OCI-LY7 (cell line): ENCODE measurements at regions not wholly inside any gene's neighbourhood (a gene's known extent, or its start where the extent isn't known, plus 50 kb on each side); places are given as distances from the start of the nearest gene placed in this dataset.

Source experiments
- BruUV-seq: library from RNA; stranded (reverse); fragments of 400-500 nt; replicated peaks from 2 replicates; lab custom pipeline; 2021; lab: Mats Ljungman, UMichigan
- CTCF ChIA-PET: fragments of 300-600 bp; sonication (Branson Sonifier 250); formaldehyde crosslinking; loops from one replicate; lab custom pipeline; 2022; ENCODE audit warnings: antibody characterized with exemption; ENCODE audit not compliant: unreplicated experiment; lab: Charles Lee
- POLR2A ChIA-PET: fragments of 300-600 bp; sonication (Branson Sonifier 250); formaldehyde crosslinking; loops from one replicate; lab custom pipeline; 2022; ENCODE audit warnings: antibody characterized with exemption; lab: Charles Lee
- DNase-seq: peaks from one replicate; pipeline ENCODE4 v3.0.0-alpha.2; 2015; ENCODE audit warnings: low spot score
- H2AFZ ChIP-seq: fragments of 200-600 bp; sonication (generic), shearing (Covaris generic); 2 replicates; pipeline ENCODE4 v1.6.1; 2014; ENCODE audit warnings: mild to moderate bottlenecking, antibody characterized with exemption, low read length, moderate library complexity
- H3K27ac ChIP-seq: fragments of 200-600 bp; sonication (generic); 2 replicates; pipeline ENCODE4 v1.5.1; 2014; ENCODE audit warnings: mixed run types, low read depth, mild to moderate bottlenecking, moderate library complexity, low read length, inconsistent platforms; ENCODE audit not compliant: poor library complexity, severe bottlenecking
- H3K36me3 ChIP-seq: fragments of 200-600 bp; sonication (generic); 2 replicates; pipeline ENCODE4 v1.6.1; 2014; ENCODE audit warnings: mild to moderate bottlenecking, antibody characterized with exemption, low read length, moderate library complexity, mixed read lengths; ENCODE audit not compliant: insufficient read depth
- H3K4me1 ChIP-seq: fragments of 200-600 bp; sonication (generic); 2 replicates; pipeline ENCODE4 v1.5.1; 2014; ENCODE audit warnings: mild to moderate bottlenecking, low read length; ENCODE audit not compliant: insufficient read depth, poor library complexity, severe bottlenecking
- H3K4me2 ChIP-seq: fragments of 200-600 bp; sonication (generic); 2 replicates; pipeline ENCODE4 v1.6.1; 2014; ENCODE audit warnings: mild to moderate bottlenecking, low read length
- H3K4me3 ChIP-seq: fragments of 200-600 bp; sonication (generic); 2 replicates; pipeline ENCODE4 v1.5.1; 2014; ENCODE audit warnings: mild to moderate bottlenecking, low read depth, low read length; ENCODE audit not compliant: poor library complexity, severe bottlenecking
- H3K79me2 ChIP-seq: fragments of 200-600 bp; sonication (generic); 2 replicates; pipeline ENCODE4 v1.6.1; 2016; ENCODE audit warnings: low read depth, mild to moderate bottlenecking, low read length, moderate library complexity, mixed read lengths; ENCODE audit not compliant: insufficient read depth
- H3K9me2 ChIP-seq: fragments of 200-600 bp; sonication (generic); 2 replicates; pipeline ENCODE4 v1.6.1; 2016; ENCODE audit warnings: mild to moderate bottlenecking, low read length, mixed read lengths; ENCODE audit not compliant: insufficient read depth
- H3K9me3 ChIP-seq: fragments of 200-600 bp; sonication (generic); 2 replicates; pipeline ENCODE4 v1.6.1; 2014; ENCODE audit warnings: mild to moderate bottlenecking, mixed run types, low read length, mixed read lengths
- H4K20me1 ChIP-seq: fragments of 200-600 bp; sonication (generic); 2 replicates; pipeline ENCODE4 v1.6.1; 2014; ENCODE audit warnings: mild to moderate bottlenecking, antibody characterized with exemption, low read length, moderate library complexity, mixed read lengths; ENCODE audit not compliant: insufficient read depth
- CTCF ChIP-seq: fragments of 200-600 bp; sonication (generic); conservative IDR thresholded peaks from 2 replicates; pipeline ENCODE4 v1.5.1; 2014; ENCODE audit warnings: mild to moderate bottlenecking, antibody characterized with exemption, low read length, moderate library complexity, mixed read lengths
- EZH2phosphoT487 ChIP-seq: fragments of 200-600 bp; sonication (generic); IDR thresholded peaks from 2 replicates; pipeline ENCODE4 v1.6.1; 2018; ENCODE audit warnings: low read depth, borderline replicate concordance, mild to moderate bottlenecking, mixed run types, antibody characterized with exemption, low read length, moderate library complexity, mixed read lengths
- intact Hi-C: fragments of 100-400 bp; cut with micrococcal nuclease; formaldehyde crosslinking; loops from one replicate; pipeline ENCODE4 v1.10.0; 2022; ENCODE audit not compliant: unreplicated experiment

- intact Hi-C loops, result no loop called here
- Histone ChIP-seq H3K27ac (no peak overlapping the region), H3K36me3 (no peaks in the 10 kb centered on the region), H3K4me2 (no peak overlapping the region), H3K4me3 (no peak overlapping the region), H4K20me1 (no peaks in the 10 kb centered on the region), H2AFZ (no peak overlapping the region), H3K9me2 (no peaks in the 10 kb centered on the region), H3K4me1 (no peaks in the 10 kb centered on the region), H3K79me2 (no peaks in the 10 kb centered on the region), H3K9me3 (no peaks in the 10 kb centered on the region)
- TF ChIP-seq CTCF, result no peak
- no TSS peak for BruUV-seq
- ChIA-PET CTCF (no interaction called here), POLR2A (no interaction called here)
- DNase-seq, result no peak
Measured at GRCh38 chr4:141807103-141807891, 170.9 kb downstream of the IL15 start.

- Histone ChIP-seq H3K9me3 (no peaks in the 10 kb centered on the region), H4K20me1 (no peaks in the 10 kb centered on the region), H3K9me2 (no peaks in the 10 kb centered on the region), H3K36me3 (no peaks in the 10 kb centered on the region), H3K27ac (no peak overlapping the region), H3K79me2 (no peaks in the 10 kb centered on the region), H3K4me1 (no peaks in the 10 kb centered on the region), H2AFZ (no peak overlapping the region), H3K4me2 (no peak overlapping the region), H3K4me3 (no peak overlapping the region)
- no TSS peak for BruUV-seq
- ChIA-PET POLR2A (no interaction called here), CTCF (no interaction called here)
- intact Hi-C loops, result no loop called here
- TF ChIP-seq CTCF, result no peak
- TF ChIP-seq EZH2phosphoT487, result no peak
- no peak for DNase-seq
Measured at GRCh38 chr4:141810038-141810711, 173.8 kb downstream of the IL15 start.
